HG03354 (cell line): ENCODE measurements at regions not wholly inside any gene's neighbourhood (a gene's known extent, or its start where the extent isn't known, plus 50 kb on each side); places are given as distances from the start of the nearest gene placed in this dataset.
A peak's percentile ranks its signal among the peaks of the same experiment; 100 is the strongest.
"Not testable (repeated sequence)": the region's sequence is repeated elsewhere in the genome, so short reads cannot be mapped to it uniquely, and the experiment has no call there.

ENCODE experiments used
- ATAC-seq: cut with Tn5 transposase; IDR thresholded peaks from one replicate; pipeline ENCODE4 v1.9.1; 2021; ENCODE audit warnings: mild to moderate bottlenecking; ENCODE audit not compliant: unreplicated experiment, poor library complexity, severe bottlenecking

- peak; percentile 74 for ATAC-seq
Observed at GRCh38 chr6:135129136-135129856, 51.8 kb upstream of the MYB start.

DNA sequence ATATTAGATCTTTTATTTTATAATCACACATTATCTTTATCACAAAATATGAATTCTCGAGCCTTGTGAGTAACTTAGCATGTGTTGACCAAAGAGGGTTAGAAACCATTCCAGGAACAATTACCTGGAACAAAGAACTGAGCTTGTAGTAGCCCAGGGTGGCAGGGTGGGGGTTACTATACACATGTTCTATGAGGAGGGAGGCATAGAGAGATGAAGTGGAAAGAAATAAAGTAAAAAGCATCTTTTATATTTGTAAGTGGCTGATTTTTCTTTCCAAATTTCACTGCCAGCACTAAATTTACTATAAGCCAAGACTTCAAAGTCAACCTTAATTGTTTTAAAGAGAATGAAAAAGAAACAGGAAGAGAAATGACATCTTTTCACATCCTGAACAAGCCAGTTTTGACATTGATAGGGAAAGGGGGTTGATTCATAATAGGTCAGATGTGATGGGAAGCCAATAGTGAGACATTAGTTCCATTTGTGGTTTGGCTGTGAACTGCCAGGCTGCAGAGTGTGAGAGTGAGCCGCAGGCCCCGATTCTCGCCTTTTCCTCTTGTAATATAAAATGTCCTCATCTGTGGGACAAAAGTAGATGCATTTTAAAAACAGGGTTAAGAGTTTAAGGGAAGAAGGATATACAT, 52.7 kb upstream of the MYB start:
- peak; percentile 87 for ATAC-seq

GRCh38 chr6:135126729-135127128, 54.4 kb upstream of the MYB start:
- ATAC-seq, result no peak

GRCh38 chr6:135126034-135126433, 55.1 kb upstream of the MYB start:
- ATAC-seq, result no peak

DNA sequence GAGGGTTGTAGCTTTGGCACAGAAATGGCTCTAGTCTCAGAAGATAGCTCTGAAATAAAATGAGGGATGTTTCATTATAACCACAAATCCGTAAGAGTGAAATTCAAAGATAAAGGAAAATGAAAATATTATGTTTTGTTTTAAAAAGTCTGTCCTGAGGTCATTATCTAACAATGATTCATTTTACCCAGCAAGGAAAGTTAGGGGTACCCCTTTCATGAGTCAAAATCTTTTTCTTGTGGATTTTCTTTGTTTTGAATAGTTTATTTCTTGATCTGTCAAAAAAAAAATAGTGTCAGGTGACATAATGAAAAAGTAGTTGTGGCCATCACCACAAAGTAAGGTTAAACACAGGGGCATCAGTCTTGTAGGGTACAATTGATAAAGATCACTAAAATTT, 59.7 kb upstream of the MYB start:
- ATAC-seq, result no peak

- ATAC-seq, result no peak
Observed at GRCh38 chr6:135118134-135118730, 62.9 kb upstream of the MYB start.

- ATAC-seq, result no peak
Observed at GRCh38 chr6:135117413-135117968, 62.9 kb upstream of the HBS1L start.

GRCh38 chr6:135116571-135116970, 61.9 kb upstream of the HBS1L start:
- no peak for ATAC-seq

GRCh38 chr6:135115834-135116233, 61.2 kb upstream of the HBS1L start:
- ATAC-seq, result no peak

- ATAC-seq, result no peak
Observed at GRCh38 chr6:135115411-135115810, 60.8 kb upstream of the HBS1L start.

- peak; percentile 78 for ATAC-seq
Observed at GRCh38 chr6:135114355-135115145, 59.9 kb upstream of the HBS1L start.

DNA sequence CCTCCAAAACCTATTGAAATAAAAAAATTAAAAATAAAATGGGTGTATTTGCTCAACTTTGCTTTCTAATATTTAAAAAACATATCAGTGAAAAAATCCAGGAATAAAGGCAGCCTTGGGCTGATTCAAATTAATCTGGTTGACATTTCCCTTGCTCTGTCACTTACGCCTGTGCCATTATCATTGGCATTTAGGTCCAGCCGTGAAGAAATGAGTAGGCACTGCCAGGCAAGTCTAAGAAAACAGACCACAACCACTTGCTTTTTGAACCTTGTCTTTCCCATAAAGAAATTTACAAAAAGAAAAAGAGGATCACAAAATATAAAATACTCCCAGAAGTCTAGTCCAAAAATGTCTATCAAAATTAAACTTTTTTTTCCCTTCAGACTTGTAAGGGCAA, 59.2 kb upstream of the HBS1L start:
- ATAC-seq, result no peak

- ATAC-seq, result not testable (repeated sequence)
Observed at GRCh38 chr6:135112951-135113350, 58.3 kb upstream of the HBS1L start.

- ATAC-seq, result not testable (repeated sequence)
Observed at GRCh38 chr6:135110261-135110781, 55.7 kb upstream of the HBS1L start.

- no peak for ATAC-seq
Observed at GRCh38 chr6:135109761-135110160, 55.1 kb upstream of the HBS1L start.

GRCh38 chr6:135108692-135109091, 54.1 kb upstream of the HBS1L start:
- no peak for ATAC-seq

DNA sequence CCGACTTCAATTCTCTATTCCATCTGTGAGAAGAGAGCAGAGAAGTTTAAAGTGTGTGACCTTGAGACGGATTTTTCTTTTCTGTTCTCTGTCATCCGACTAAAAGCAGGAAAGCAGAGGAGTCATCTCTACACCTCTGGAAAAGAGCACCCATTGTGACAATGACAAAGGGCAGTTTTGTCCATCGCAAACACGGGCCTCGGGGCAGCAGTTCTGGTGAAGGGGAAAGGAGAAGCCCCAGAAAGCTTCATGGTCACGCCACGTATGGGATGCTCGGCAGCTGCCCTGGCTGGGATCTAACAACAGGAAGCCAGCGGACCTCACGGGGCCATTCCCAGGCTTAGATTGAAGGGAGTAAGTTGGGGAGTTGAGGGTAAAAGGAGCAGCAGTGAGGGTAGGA, 52.0 kb upstream of the HBS1L start:
- ATAC-seq, result no peak

GRCh38 chr6:135105710-135106109, 51.1 kb upstream of the HBS1L start:
- ATAC-seq, result no peak

GRCh38 chr6:135105299-135105698, 50.7 kb upstream of the HBS1L start:
- ATAC-seq, result no peak
